NCI-H2196 (cell line): ENCODE measurements at regions not wholly inside any gene's neighbourhood (a gene's known extent, or its start where the extent isn't known, plus 50 kb on each side); places are given as distances from the start of the nearest gene placed in this dataset.
"Not testable (repeated sequence)": the region's sequence is repeated elsewhere in the genome, so short reads cannot be mapped to it uniquely, and the experiment has no call there.

Source experiments
- DNase-seq: peaks from one replicate; lab custom pipeline; 2025; ENCODE audit not compliant: unreplicated experiment; lab: John Stamatoyannopoulos, UW

DNA sequence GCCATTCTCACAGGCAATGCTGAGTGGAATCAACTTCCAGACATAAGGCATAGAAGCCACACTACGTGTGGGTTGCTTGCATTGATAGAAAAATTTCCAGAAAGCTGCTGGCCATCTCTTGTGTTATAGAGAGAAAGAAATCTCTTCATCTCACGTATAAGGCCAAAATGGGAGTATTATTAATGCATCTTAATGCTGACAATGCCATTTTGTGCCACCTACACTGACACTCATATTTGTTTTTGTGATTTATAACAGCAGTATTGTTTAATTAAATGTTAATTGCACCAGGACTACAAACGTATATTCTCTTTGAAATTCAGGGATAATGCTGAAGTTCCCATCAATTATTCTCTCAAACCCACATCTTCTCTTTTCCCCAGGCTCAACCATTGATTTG lies 56.1 kb upstream of the TMEM132D start:
- no peak for DNase-seq

DNA sequence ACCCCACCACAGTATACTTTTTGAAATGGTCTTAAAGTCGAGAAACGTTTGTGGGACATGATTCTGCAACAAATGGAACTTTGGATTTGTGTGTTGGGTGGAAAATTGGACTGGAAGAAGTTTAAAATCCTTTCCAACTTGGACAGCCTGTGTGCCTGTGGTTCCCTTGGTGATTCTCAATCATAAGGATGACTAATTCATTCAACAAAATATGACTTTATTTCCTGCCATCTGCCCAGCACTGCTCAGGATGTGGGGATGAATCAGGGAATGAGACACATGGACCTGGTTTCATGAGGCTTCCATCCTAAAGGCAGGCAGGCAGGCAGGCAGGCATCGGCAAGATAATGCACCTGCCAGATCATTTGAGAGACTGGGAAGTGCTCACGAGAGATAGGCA lies 57.3 kb upstream of the TMEM132D start:
- peak; percentile 14 for DNase-seq

DNA sequence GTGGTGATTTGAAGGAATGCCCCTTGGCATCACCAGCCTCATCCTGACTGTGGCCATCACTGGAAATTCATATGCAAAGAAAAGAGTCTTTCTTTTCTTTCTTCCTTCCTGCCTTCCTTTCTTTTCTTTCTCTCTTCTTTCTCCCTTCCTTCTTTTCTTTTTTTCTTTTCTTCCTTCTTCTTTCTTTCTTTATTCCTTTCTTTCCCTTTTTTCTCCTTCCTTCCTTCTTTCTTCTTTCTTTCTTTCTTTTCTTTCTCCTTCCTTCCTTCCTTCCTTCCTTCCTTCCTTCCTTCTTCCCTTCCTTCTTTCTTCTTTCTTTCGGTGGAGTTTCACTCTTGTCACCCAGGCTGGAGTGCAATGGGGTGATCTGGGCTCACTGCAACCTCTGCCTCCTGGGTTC lies 58.0 kb upstream of the TMEM132D start:
- no peak for DNase-seq

DNA sequence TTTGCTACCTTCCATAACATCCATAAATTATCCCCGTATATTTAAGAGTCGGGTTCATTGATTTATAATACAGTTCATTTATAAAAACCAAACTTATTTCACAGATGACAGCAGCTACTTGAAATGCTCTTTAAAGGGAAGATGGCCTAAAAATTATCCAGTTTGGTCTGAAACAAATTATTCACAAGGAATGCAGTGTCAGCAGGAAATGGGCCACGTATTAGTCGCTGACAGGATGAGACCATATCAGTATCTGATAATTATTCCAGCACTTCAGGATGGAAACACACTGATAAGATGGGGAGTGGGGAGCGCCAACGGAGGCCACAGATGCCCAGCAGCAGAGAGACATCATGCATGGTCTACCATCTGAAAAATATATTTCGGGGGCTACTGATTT lies 60.5 kb upstream of the TMEM132D start:
- DNase-seq, result no peak

DNA sequence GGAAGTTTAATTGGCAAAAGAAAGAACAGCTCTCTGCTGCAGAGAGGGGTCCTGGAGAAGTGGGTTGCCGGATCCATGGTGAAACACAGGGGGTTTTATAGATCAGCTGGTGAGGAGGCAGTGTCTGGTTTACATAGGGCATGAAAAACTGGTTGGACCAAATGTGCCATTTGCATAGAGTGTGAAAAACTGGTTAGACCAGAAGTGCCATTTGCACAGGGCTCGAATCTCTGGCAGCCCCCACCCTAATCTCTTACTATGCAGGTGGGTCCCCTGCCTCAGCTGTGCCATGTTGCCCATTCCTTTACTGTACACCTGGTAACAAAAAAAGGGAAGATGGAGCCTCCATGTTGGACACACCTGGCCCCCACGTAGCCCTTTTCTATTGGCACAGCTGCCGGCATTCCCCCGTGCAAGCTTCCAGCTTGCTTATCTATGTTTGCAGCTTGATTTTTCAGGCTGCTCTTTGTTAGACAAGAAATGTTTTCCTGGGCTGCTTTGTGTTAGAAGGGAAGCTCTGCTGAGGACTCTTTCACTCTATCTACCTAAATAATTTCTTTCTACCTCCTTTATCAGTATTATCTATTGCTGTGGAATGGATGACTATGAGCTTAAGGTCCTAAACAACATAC lies 61.1 kb upstream of the TMEM132D start:
- no peak for DNase-seq

DNA sequence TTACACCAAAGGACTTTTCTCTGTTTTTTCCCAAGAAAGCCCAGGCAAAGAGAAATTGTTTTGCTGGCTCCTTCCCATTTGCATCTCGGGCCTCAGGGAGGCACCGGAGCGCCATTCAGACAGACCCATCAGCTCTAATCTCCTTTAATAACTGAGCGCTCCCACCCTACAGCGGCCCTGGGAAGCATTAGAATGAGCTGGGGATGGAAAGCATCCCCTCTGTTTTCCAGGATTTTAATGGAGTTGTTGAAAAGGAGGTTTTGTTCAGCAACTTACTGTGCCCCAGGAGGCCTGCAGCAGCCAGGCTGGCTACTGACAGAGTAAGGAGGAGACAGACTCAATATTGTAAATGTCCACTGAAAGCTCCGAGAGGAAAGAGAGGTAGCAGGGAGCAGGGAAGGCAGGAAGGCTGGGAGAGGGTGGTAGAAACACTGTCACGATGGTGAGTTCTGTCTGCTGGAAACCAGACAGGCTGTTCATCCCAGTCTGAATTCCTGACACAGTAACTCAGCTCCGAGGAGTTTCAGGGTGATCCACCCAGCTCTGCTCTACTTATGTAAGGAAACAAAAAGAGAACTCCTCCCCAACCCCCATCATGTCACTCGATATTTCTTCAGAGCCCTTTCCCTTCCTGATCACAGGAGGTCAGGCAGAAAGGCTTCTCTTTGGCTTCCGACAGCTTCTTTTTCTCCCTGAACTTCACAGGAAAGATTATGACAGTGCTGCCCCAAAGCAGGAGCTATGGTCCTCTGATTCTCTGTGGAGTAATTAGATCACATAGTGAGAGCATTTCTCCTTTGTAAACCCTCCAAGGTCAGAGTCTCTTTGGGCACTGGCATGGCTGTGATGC lies 62.5 kb upstream of the TMEM132D start:
- DNase-seq, result no peak

DNA sequence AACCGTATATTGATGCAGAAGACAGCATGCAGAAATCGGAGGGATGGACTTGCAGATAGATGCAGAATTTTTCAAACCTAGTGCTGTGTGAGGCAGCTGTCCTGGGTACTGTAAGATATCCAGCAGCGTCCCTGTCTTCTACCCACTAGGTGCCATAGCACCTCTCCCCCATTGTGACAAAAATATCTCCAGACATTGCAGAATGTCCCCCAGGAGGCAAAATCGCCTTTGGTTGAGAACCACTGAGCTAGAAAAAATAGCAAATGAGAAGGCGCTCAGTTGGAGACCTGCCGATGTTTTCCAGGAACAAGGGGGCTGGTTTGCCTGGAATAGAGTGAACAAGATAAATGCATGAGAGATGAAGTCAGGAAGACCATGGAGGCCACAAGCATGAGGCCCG lies 67.9 kb upstream of the TMEM132D start:
- no peak for DNase-seq

DNA sequence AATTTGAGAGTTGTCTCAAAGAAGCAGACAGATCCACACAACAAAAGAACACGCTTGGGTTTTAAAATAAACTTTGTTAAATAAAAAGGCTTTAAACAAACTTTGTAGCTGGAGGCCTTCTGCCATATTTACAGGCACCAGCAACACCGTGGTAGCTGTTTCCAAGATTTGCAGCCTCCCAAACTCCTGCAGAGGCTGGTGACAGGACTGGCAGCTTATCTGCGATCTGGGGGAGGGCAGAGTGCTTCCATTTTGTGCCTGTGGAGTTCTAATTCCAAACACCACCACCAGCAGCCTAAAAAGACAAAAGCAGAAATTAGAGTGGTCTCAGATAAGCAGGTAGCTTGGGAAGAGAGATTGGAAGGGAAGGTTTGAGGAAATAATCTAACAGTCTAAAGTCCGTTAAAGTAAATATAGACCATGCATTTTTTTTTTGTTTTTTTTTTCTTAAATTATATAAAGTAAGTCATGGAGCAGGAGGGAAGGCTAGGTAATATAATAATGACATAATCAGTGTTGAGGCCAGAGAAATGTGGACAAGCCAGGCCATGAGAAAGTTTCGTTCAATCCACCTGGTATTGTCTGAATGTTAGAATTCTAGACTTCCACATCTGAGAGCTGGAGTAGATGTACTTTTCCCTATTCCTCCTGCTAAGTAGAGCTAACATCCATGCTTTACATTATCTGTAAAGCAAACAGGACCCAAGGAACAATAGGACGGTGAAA lies 69.6 kb upstream of the TMEM132D start:
- no peak for DNase-seq

DNA sequence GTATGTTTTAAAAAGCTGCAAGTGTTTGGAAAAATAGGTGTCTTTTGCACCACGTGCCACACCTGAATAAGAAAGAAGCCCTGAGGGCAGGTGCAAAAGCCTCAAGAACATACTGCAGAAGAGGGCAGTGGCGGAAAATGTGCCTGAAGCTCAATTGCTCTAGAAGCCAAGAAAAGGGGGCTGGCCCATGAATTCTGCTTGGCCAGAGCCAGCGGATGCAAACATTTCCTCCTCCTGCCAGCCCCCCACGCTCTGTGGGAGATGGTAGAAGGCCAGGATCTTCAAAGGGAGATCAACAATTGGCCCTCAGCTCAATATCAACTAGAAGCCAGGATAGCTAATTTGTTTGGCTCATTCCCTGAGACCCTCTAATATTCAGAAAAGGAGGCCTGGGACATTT lies 80.3 kb upstream of the TMEM132D start:
- DNase-seq, result no peak

DNA sequence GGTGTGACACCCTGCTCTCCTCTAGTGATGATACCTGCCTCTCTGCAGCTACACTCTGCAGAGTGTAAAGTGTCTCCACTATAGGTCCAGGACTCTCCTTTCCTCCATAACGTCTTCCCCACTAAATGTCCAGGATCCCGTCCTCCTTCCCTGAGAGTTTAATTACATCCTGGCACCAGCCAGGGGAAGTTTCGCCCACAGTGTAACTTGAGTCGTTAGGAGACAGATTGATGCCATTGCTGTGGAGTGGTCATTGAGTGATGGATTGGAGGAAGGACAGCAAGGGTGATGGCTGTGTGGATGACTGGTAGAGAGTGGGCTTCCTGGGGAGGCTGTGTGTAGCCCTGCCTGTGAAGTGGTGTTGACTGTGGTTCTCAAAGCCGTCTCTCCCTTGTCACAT lies 84.0 kb upstream of the TMEM132D start:
- DNase-seq, result no peak

DNA sequence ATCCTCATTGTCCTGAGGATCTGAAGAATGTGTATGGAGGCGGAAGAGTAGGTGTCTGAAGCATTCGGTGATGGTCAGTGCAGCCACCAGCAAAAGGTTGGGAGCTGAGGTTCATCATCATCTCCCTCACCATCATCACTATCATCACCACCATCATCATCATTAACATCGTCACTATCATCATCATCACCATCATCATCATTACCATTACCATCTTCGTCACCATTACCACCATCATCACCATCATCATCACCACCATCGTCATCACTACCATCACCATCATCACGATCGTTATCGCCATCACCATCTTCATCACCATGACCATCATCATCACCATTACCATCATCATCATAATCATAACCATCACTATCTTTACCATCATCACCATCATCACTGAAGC lies 90.8 kb upstream of the TMEM132D start:
- DNase-seq, result no peak

DNA sequence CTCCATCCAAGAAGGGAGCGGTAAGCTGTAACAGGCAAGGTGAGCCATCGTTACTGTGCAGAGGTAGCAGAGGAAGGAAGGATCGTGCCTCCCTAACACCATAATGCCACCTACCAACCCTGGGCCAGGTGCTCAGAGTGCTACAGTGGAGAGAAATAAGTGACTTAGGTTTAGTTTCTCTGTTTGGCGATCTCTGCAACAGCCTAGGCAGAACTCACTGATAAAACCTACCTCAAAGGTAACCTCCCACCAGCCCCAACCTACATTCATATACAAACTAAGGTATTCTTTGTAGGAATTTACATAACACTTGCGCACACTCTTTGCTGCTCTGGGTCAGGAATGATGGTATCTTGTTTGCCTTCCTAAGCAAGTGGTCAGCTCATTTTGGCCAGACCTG lies 93.4 kb upstream of the TMEM132D start:
- no peak for DNase-seq

DNA sequence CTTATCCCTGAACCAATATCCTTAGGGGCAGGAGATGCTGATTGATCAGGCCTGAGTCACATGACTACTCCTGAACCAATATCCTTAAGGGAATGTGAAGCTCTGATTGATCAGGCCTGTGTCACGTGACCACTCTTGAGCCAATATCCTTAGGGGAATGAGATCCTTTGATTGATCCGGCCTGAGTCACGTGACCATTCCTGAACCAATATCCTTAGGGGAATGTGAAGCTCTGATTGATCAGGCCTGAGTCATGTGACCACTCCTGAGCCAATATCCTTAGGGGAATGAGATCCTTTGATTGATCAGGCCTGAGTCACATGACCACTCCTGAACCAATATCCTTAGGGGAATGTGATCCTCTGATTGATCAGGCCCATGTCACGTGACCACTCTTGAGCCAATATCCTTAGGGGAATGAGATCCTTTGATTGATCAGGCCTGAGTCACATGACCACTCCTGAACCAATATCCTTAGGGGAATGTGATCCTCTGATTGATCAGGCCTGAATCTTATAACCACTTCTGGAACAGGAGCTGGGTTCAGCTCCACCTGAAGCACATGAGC lies 100.6 kb upstream of the TMEM132D start:
- DNase-seq, result not testable (repeated sequence)

DNA sequence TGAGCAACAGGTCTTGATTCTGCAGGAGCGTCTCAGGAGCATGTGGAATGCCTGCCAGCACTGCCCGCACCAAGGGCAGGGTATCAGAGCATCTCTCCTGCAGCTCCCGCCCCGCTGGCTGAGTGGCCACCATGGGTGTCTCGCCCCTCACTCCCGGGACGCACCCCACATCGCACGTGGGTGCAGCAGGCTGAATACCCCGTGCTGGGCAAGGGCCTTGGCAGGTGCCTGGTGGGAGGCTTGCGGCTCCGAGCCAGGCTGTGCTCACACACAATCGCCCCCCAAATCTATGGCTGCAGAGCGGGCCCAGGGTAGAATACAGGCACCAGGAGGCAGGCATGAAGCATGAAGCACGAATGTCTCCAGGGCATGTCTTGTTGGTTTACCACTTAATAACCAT lies 103.9 kb upstream of the TMEM132D start:
- no peak for DNase-seq

DNA sequence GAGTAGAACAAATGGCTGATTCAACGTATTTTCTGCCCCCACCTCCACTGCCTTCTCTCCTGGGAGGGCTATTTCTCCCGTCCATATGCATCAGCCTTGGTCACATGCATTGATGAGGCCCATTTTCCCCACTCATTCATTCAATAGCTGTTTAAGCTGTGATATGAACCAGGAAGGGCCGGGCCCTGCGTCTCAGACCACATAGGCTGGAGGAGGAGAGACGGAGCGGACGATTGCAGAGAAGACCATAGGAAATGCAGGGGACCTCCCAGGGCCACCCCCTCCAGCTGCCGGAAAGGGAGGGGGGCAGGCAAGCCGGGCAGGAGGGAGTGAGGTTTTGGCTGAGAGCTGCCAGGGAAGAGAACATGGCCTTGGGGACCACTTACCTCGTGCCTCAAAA lies 104.4 kb upstream of the TMEM132D start:
- no peak for DNase-seq

DNA sequence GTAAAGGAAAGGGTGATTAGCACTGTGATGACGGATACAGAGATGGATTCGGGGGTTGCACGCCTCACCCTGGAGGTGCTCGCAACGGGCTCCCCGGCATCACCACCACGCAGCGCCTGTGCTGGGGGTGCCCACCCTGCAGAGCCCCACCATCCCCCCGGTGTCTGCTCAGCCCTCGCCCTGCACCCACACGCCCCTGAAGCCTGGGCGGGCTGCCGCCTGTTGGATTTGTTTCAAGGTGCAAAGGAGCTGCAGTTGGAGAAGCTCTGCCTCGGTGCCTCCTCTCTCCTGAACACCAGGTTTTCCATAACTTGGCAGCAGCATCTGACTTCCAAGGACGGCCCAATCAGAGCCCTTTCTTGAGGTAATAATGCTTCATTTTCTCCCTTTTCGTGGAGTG lies 106.1 kb upstream of the TMEM132D start:
- no peak for DNase-seq

DNA sequence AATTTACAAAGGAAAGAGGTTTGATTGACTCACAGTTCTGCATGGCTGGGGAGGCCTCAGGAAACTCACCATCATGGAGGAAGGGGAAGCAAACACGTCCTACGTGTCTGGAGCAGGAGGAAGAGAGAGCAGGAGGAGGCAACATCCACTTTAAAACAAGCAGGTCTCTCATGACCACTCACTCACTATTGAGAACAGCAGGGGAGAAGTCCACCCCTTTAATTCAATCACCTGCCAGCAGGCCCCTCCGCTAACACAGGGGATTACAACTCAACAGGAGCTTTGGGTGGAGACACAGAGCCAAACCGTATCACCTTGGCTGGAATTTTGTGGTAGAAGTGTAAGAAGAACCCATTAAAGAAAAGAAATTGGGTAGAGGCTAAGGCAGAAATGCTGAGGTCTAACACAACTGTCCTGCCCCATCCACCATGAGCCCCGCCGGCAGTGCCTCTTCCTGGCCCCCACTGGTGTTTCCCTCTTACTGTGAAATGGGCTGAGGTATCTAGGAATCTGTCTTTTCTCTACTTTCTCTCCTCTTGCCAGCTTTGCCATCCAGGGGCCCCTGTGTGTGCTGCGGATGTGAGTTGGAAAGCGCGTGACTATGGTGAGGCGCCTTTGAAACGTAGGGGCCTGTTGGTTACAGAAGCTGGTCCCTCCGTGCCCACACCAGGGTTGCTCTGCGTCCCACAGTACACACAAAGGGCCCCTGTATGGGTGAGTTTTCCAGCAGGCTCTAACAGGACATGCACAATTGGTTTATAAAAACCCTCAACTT lies 108.0 kb upstream of the TMEM132D start:
- no peak for DNase-seq

DNA sequence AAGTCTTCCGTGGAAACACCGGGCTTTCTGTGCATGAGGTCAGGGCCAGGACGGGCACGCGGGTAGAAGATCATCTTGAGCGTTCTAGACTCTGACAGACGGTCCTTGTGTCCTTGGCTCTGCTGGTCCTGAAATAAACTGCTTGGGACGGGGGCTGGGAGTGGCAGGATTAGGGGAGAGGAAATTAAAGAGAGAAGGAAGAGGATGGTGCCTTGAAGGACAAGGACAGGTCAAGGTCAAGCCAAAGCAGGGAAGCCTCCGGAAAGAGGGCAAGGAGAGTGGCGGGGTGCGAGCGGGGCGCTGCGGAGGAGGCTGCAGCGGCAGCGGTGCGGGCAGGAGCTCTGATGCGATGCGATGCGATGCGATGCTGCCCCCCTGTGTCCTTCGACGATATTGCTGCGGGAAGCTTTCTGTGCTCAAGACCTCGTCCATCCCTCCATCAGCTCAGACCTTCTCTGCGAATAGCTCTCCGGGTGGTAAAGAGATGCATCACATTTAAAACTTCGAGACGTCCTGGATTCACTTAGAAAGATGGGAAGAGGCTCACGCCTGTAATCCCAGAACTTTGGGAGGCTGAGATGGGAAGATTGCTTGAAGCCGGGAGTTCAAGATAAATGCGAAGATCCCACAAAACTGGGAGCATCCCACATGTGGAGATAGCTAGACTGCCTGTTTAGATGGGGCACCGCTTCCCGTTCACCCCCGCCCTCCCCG lies 110.1 kb upstream of the TMEM132D start:
- peak; percentile 76 for DNase-seq

DNA sequence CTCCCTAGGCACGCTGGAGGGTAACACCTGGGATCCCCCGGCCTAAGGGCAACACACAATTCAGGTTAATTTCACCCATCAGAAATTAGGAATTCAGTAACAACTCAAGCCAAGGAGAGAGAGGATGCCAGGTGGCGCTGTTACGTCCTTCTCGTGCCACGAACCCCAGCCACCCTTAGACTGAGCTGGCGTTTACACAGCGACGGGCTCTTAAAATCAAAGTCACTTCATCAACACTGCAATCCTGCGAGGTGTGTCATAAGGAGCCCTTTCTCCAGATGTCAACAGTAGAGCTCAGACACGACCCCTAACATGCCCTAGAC lies 110.6 kb upstream of the TMEM132D start:
- peak; percentile 20 for DNase-seq

DNA sequence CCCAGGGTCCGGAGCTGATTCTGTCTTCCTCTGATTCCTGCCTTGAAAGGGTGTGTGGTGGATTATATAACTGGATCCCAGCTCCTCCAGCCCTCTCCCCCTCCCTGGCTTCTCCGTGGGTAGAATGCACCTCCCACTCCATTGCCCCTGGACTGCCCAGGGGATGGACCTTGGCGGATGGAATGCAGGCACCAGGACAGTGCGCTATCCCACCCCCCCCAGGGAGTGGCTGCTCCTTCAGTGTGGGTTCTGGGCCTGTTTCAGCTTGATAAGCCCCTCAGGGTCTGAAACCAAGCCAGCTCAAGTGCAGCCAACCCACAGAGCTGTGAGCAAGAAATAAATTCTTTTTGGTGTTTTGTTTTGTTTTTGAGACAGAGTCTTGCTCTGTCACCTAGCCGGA lies 112.4 kb upstream of the TMEM132D start:
- no peak for DNase-seq

DNA sequence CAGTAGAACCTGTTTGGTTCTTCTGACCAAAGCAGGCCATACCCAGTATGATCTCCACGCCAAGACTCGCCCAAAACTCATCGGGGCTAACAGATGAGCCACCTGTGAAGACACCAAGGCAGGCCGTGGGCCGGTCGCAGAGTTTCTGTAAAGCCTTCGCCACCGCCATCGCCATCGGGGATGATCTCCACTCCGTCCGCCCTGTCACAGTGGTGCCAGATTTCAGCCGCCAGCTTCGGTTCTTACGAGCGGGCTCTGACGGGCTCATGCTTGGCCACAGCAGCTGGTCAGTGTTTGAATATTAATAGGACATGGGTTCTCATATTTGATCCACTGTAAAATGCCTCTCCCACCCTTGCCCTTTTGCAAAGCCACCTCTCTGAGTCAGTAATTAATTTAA lies 113.2 kb upstream of the TMEM132D start:
- no peak for DNase-seq
